NCI-H1048 (cell line): ENCODE measurements at regions not wholly inside any gene's neighbourhood (a gene's known extent, or its start where the extent isn't known, plus 50 kb on each side); places are given as distances from the start of the nearest gene placed in this dataset.
"Not testable (repeated sequence)": the region's sequence is repeated elsewhere in the genome, so short reads cannot be mapped to it uniquely, and the experiment has no call there.

Experiments
- DNase-seq: peaks from one replicate; lab custom pipeline; 2025; lab: John Stamatoyannopoulos, UW

- DNase-seq: no peak
Observed at GRCh38 chr16:58862334-58863021, 128.4 kb upstream of the GOT2 start.

GRCh38 chr16:58859958-58860669 lies 126.0 kb upstream of the GOT2 start:
- no peak for DNase-seq

- DNase-seq: not testable (repeated sequence)
Observed at GRCh38 chr16:58858577-58858976, 124.5 kb upstream of the GOT2 start.

- DNase-seq: no peak
Observed at GRCh38 chr16:58855291-58855863, 121.3 kb upstream of the GOT2 start.

- no peak for DNase-seq
Observed at GRCh38 chr16:58853854-58854791, 120.0 kb upstream of the GOT2 start.

GRCh38 chr16:58850678-58851020 lies 116.5 kb upstream of the GOT2 start:
- DNase-seq: no peak

GRCh38 chr16:58850019-58850677 lies 116.0 kb upstream of the GOT2 start:
- DNase-seq: no peak

GRCh38 chr16:58848662-58849002 lies 114.5 kb upstream of the GOT2 start:
- no peak for DNase-seq

- no peak for DNase-seq
Observed at GRCh38 chr16:58847902-58848661, 114.0 kb upstream of the GOT2 start.

- DNase-seq: not testable (repeated sequence)
Observed at GRCh38 chr16:58846226-58846625, 112.1 kb upstream of the GOT2 start.

GRCh38 chr16:58843675-58844074 lies 109.6 kb upstream of the GOT2 start:
- DNase-seq: no peak

- DNase-seq: no peak
Observed at GRCh38 chr16:58842746-58843145, 108.6 kb upstream of the GOT2 start.

GRCh38 chr16:58842156-58842555 lies 108.0 kb upstream of the GOT2 start:
- no peak for DNase-seq

- no peak for DNase-seq
Observed at GRCh38 chr16:58837950-58838349, 103.8 kb upstream of the GOT2 start.

- no peak for DNase-seq
Observed at GRCh38 chr16:58836427-58836826, 102.3 kb upstream of the GOT2 start.

GRCh38 chr16:58832386-58832895 lies 98.3 kb upstream of the GOT2 start:
- DNase-seq: no peak

- DNase-seq: no peak
Observed at GRCh38 chr16:58831386-58831785, 97.3 kb upstream of the GOT2 start.

GRCh38 chr16:58828901-58829545 lies 94.9 kb upstream of the GOT2 start:
- DNase-seq: no peak

GRCh38 chr16:58824201-58824600 lies 90.1 kb upstream of the GOT2 start:
- no peak for DNase-seq

GRCh38 chr16:58821886-58822285 lies 87.8 kb upstream of the GOT2 start:
- no peak for DNase-seq
